ENCODE measurements at regions not wholly inside any gene's neighbourhood (a gene's known extent, or its start where the extent isn't known, plus 50 kb on each side); places are given as distances from the start of the nearest gene placed in this dataset.
"Not testable (repeated sequence)": the region's sequence is repeated elsewhere in the genome, so short reads cannot be mapped to it uniquely, and the experiment has no call there.

- FAIRE-seq: no peak
These were observed 469.6 kb upstream of the DPPA4 start for GRCh38 chr3:109806929-109807328.

DNA sequence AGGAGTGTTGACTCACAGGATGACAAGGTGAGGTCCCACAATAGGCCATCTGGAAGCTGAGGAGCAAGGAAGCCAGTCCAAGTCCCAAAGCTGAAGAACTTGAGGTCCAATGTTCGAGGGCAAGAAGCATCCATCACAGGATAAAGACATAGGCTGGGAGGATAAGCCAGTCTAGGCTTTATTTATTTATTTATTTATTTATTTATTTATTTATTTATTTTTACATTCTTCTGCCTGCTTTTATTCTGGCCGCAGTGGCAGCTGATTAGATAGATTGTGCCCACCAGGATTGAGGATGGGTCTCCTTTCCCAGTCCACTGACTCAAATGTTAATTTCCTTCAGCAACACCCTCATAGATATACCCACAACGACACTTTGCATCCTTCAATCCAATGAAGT is 472.2 kb upstream of the DPPA4 start:
- FAIRE-seq: no peak

- FAIRE-seq: no peak
These were observed 480.7 kb upstream of the DPPA4 start for GRCh38 chr3:109818081-109818480.

GRCh38 chr3:109819734-109820133 is 482.4 kb upstream of the DPPA4 start:
- FAIRE-seq: no peak

- no peak for FAIRE-seq
These were observed 488.8 kb upstream of the DPPA4 start for GRCh38 chr3:109825971-109826810.

DNA sequence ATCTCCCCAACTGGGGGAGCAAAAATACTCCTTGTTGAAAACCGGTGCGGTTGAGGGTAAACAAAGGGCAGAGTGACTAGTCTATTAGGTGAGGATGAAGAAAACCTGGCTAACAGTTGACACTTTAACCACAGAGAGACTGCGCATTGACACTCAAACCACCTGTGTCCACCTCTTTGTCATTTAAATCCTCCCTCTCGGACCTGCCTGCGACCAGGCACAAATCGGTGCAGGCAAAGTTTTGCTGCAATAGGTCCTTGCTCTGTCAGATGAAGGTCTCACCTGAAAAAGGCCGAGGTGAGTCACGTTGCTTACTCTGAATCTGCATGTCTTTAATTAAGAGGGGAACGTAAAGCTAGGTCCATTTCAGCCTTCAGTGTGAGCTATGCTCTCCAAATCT is 494.1 kb upstream of the DPPA4 start:
- FAIRE-seq: no peak

- FAIRE-seq: no peak
These were observed 498.6 kb upstream of the DPPA4 start for GRCh38 chr3:109835958-109836357.

GRCh38 chr3:109851854-109852253 is 514.5 kb upstream of the DPPA4 start:
- no peak for FAIRE-seq

DNA sequence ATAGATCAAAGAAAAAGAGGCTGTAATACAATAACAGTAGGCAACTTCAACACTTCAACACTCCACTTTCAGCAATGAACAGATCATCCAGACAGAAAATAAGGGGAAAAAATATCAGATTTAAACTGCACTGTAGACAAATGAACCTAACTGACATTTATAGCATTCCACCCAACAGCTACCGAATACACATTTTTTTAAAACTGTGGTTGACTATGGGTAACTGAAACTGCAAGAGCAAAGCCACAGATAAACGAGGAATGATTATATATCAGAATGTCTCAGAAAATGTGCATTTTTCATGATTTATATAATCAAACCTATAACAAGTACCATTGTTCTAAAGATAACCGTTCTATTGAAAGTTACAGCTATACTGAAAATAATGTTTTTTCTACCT is 514.9 kb upstream of the DPPA4 start:
- no peak for FAIRE-seq

GRCh38 chr3:109853077-109853731 is 515.9 kb upstream of the DPPA4 start:
- no peak for FAIRE-seq

- no peak for FAIRE-seq
These were observed 526.4 kb upstream of the DPPA4 start for GRCh38 chr3:109863701-109864100.

- no peak for FAIRE-seq
These were observed 527.1 kb upstream of the DPPA4 start for GRCh38 chr3:109864452-109864851.

DNA sequence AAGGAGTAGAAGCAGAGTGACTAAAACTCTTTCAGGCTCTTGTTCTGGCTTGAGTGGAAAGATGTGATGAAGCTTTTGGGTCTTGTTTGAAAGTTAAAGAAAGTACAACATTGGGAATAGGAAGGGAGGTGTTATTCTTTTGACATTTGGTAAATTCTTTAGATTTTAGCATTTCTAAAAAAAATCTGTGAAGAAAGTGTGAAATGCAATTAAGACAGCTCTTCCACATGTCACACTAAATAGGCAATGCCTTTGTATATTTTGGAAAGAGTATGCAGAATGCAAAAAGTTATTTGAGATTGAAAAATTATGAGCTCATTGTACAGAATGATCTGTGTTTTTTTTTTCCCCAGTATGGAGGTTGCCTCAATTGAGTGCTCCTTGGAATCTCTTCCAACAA is 532.2 kb upstream of the DPPA4 start:
- FAIRE-seq: no peak

GRCh38 chr3:109874896-109875708 is 537.8 kb upstream of the DPPA4 start:
- FAIRE-seq: no peak

DNA sequence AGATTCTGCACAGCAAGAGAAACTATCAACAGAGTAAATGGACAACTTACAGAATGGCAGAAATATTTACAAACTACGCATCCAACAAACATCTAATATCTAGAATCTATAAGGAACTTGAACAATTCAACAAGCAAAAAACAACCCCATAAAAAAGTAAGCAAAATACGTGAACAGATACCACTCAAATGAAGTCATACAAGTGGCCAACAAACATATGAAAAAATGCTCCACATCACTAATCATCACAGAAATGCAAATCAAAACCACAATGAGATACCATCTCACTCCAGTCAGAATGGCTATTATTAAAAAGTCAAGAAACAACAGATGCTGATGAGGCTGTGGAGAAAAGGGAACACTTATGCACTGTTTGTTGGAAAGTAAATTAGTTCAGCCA is 540.3 kb upstream of the DPPA4 start:
- not testable (repeated sequence) for FAIRE-seq

DNA sequence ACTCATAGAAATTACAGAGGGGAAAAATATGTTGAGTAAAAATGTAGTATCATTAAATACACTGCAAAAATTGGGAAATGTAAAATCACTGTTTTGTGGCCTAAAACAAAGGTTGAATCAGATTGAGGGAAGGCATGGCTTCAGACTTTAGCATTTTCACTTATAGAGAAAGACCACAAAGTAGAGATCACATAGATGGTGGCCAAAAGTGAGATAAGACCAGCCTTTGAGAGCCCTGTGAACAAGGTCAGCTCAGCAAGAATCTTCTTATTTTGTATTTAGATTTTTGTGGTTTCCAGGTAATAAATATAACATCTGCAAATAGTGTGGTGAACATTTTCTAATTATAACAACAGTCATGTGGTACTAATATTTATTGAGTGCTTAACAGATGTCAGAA is 544.8 kb upstream of the DPPA4 start:
- no peak for FAIRE-seq

DNA sequence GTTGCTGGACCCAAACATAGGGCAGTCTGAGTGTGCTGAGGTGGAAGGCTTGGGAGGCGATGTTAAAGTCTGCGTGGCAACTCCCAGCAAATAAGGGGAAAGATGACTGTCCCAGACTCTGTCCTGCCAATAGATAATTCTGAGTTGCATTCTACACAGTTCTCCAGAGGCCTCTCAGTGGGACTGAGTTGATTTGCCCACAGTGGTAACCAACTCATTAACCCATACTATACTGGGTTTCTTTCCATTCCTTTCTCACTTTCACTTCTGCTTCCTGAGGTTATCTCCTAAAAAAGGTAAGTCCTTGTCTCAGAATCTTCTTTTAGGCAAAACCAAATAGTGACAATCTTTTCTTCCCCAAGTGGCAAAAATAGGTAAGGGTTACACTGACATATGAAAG is 549.9 kb upstream of the DPPA4 start:
- FAIRE-seq: no peak

DNA sequence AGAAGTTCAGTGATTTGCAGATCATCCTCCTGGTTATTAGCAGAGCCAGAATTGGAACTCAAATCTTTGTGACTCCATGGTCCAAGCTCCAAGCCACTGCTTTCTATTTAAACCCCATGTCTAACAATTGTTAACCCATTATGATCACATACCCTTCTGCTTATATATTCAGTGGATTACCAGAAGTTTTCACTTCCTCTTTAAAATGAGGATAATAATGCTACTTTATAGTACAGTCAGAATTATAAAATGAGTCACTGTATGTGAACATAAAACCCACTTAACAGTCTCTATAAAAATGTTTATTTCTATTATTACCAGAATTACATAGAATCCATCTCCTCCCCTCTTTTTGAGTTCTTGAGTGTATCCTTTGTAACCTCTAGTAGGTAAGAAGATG is 550.7 kb upstream of the DPPA4 start:
- FAIRE-seq: no peak

DNA sequence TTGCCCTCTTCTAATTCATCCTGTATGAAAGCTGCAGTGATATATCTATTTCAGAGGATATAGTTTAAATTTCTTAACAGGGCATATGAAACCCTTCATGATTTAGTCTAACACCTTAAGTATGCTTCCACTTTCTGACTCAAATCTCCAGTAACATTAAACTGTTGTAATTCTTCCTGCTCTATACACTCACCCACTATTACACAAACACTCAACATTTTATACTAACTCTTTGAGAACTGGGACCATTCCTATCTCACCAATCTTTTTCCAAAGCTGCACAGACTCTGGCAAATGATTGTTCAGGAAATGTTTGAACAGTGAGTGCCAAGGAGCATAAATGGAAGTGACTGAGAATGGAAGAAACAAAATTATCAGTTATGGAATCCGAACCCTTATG is 560.4 kb upstream of the DPPA4 start:
- FAIRE-seq: no peak

GRCh38 chr3:109899925-109900324 is 562.6 kb upstream of the DPPA4 start:
- FAIRE-seq: no peak

DNA sequence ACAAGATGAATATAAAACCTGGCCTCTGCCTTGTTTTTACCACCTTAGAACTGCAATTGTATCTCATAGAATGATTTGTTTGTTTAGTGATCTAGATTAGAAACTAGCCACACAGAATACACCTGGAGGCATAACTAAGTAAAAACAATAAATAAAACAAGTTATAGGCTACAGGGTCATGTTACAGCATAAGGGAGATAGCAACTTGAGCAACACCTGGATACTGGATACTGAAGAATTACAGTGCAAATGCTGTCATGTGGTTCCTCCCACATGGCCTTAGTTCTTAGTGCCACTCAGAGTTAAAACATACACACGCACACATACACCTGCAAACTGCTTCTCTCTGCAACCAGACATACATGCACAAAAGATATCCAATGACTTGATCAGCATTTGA is 563.4 kb upstream of the DPPA4 start:
- no peak for FAIRE-seq

GRCh38 chr3:109902549-109902948 is 565.2 kb upstream of the DPPA4 start:
- FAIRE-seq: no peak

GRCh38 chr3:109903100-109903499 is 565.8 kb upstream of the DPPA4 start:
- FAIRE-seq: no peak

- FAIRE-seq: no peak
These were observed 573.4 kb upstream of the DPPA4 start for GRCh38 chr3:109910772-109911171.
